ENCODE measurements at regions not wholly inside any gene's neighbourhood (a gene's known extent, or its start where the extent isn't known, plus 50 kb on each side); places are given as distances from the start of the nearest gene placed in this dataset.

- no peaks in the 10 kb centered on the region for H3K27me3 ChIP-seq (ENCODE audit: control insufficient read depth in 1 of 2, insufficient read depth in 2 of 2, low read length in 2 of 2)
- WGBS, 2 donors: 91 to 96% methylated on average over 6 of the region's 6 CpGs
- H3K9me3 ChIP-seq (ENCODE audit: control insufficient read depth in 2 of 2, insufficient read depth in 1 of 2, low read depth in 1 of 2, low read length in 1 of 2): no peaks in the 10 kb centered on the region
- H3K4me3 ChIP-seq (ENCODE audit: low read depth in 1 of 2, low read length in 2 of 2): no peak overlapping the region
- no peaks in the 10 kb centered on the region for H3K36me3 ChIP-seq (ENCODE audit: control insufficient read depth in 2 of 2, insufficient read depth in 2 of 2, low read length in 1 of 2)
- no peak overlapping the region for H3K27ac ChIP-seq (ENCODE audit: low read depth in 2 of 2, low read length in 1 of 2)
- no peaks in the 10 kb centered on the region for H3K4me1 ChIP-seq (ENCODE audit: control insufficient read depth in 2 of 2, insufficient read depth in 2 of 2, low read length in 1 of 2)
Measured at GRCh38 chr2:16051841-16052564, 111.7 kb downstream of the MYCN start.

- Histone ChIP-seq H3K4me3 (ENCODE audit: low read depth in 1 of 2, low read length in 2 of 2) (no peak overlapping the region), H3K4me1 (ENCODE audit: control insufficient read depth in 2 of 2, insufficient read depth in 2 of 2, low read length in 1 of 2) (no peaks in the 10 kb centered on the region), H3K27ac (ENCODE audit: low read depth in 2 of 2, low read length in 1 of 2) (no peak overlapping the region), H3K9me3 (ENCODE audit: control insufficient read depth in 2 of 2, insufficient read depth in 1 of 2, low read depth in 1 of 2, low read length in 1 of 2) (no peaks in the 10 kb centered on the region), H3K27me3 (ENCODE audit: control insufficient read depth in 1 of 2, insufficient read depth in 2 of 2, low read length in 2 of 2) (no peaks in the 10 kb centered on the region), H3K36me3 (ENCODE audit: control insufficient read depth in 2 of 2, insufficient read depth in 2 of 2, low read length in 1 of 2) (no peaks in the 10 kb centered on the region)
- WGBS, 2 donors: 68 to 76% methylated on average over 11 of the region's 11 CpGs
Measured at GRCh38 chr2:16050908-16051489, 110.6 kb downstream of the MYCN start.

- 83 to 88% methylated on average over 12 of the region's 12 CpGs for WGBS, 2 donors
- H3K36me3 ChIP-seq (ENCODE audit: control insufficient read depth in 2 of 2, insufficient read depth in 2 of 2, low read length in 1 of 2): no peaks in the 10 kb centered on the region
- H3K9me3 ChIP-seq (ENCODE audit: control insufficient read depth in 2 of 2, insufficient read depth in 1 of 2, low read depth in 1 of 2, low read length in 1 of 2): no peaks in the 10 kb centered on the region
- H3K27ac ChIP-seq (ENCODE audit: low read depth in 2 of 2, low read length in 1 of 2): no peak overlapping the region
- no peak overlapping the region for H3K4me3 ChIP-seq (ENCODE audit: low read depth in 1 of 2, low read length in 2 of 2)
- H3K4me1 ChIP-seq (ENCODE audit: control insufficient read depth in 2 of 2, insufficient read depth in 2 of 2, low read length in 1 of 2): no peaks in the 10 kb centered on the region
- H3K27me3 ChIP-seq (ENCODE audit: control insufficient read depth in 1 of 2, insufficient read depth in 2 of 2, low read length in 2 of 2): no peaks in the 10 kb centered on the region
Measured at GRCh38 chr2:16050261-16050907, 110.0 kb downstream of the MYCN start.

- H3K4me1 ChIP-seq (ENCODE audit: control insufficient read depth in 2 of 2, insufficient read depth in 2 of 2, low read length in 1 of 2): no peaks in the 10 kb centered on the region
- H3K36me3 ChIP-seq (ENCODE audit: control insufficient read depth in 2 of 2, insufficient read depth in 2 of 2, low read length in 1 of 2): no peaks in the 10 kb centered on the region
- H3K27ac ChIP-seq (ENCODE audit: low read depth in 2 of 2, low read length in 1 of 2): no peak overlapping the region
- 82 to 86% methylated on average over 7 of the region's 7 CpGs for WGBS, 2 donors
- H3K4me3 ChIP-seq (ENCODE audit: low read depth in 1 of 2, low read length in 2 of 2): no peak overlapping the region
- H3K9me3 ChIP-seq (ENCODE audit: control insufficient read depth in 2 of 2, insufficient read depth in 1 of 2, low read depth in 1 of 2, low read length in 1 of 2): no peaks in the 10 kb centered on the region
- no peaks in the 10 kb centered on the region for H3K27me3 ChIP-seq (ENCODE audit: control insufficient read depth in 1 of 2, insufficient read depth in 2 of 2, low read length in 2 of 2)
Measured at GRCh38 chr2:16049406-16049805, 109.1 kb downstream of the MYCN start.

DNA sequence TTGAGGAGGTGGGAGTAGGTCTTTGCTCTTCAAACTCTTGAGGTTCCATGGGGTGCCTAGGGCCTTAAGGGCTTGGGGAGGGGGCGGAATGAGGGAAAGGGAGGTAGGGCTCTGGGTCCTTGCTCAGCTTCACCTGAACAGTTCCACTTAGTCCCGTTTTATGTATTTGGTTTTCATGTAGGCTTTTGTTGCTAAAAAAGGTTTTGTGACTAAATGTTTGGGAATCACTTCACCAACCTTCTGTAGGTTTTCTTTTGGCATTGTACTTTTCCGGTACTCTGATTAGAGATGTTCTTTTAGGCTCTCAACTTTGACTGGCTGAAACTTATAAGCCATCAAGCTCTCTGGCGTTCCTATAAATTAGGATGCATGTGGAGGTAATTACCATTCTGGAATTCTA is 108.1 kb downstream of the MYCN start:
- Histone ChIP-seq H3K4me3 (ENCODE audit: low read depth in 1 of 2, low read length in 2 of 2) (no peak overlapping the region), H3K27me3 (ENCODE audit: control insufficient read depth in 1 of 2, insufficient read depth in 2 of 2, low read length in 2 of 2) (no peaks in the 10 kb centered on the region), H3K36me3 (ENCODE audit: control insufficient read depth in 2 of 2, insufficient read depth in 2 of 2, low read length in 1 of 2) (no peaks in the 10 kb centered on the region), H3K27ac (ENCODE audit: low read depth in 2 of 2, low read length in 1 of 2) (no peak overlapping the region), H3K9me3 (ENCODE audit: control insufficient read depth in 2 of 2, insufficient read depth in 1 of 2, low read depth in 1 of 2, low read length in 1 of 2) (no peaks in the 10 kb centered on the region), H3K4me1 (ENCODE audit: control insufficient read depth in 2 of 2, insufficient read depth in 2 of 2, low read length in 1 of 2) (no peaks in the 10 kb centered on the region)
- 86 to 91% methylated on average over 4 of the region's 4 CpGs for WGBS, 2 donors

DNA sequence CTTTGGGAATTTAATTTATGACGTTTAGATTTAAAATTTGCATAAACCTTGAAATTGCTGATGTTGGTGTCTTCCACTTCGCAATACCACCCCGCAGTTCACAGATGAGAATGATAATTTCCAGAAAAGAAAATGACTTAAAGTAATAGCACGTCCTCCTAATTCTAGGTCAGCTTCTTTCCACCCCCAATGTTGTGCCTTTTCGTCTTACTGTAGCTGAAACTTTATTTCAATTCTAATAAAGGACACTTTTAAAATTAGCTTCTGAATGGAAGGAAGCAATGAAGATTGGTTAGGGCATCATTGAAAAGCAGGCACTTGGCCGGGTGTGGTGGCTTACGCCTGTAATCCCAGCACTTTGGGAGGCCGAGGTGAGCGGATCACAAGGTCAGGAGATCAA is 107.4 kb downstream of the MYCN start:
- Histone ChIP-seq H3K36me3 (ENCODE audit: control insufficient read depth in 2 of 2, insufficient read depth in 2 of 2, low read length in 1 of 2) (no peaks in the 10 kb centered on the region), H3K4me1 (ENCODE audit: control insufficient read depth in 2 of 2, insufficient read depth in 2 of 2, low read length in 1 of 2) (no peaks in the 10 kb centered on the region), H3K9me3 (ENCODE audit: control insufficient read depth in 2 of 2, insufficient read depth in 1 of 2, low read depth in 1 of 2, low read length in 1 of 2) (no peaks in the 10 kb centered on the region), H3K27ac (ENCODE audit: low read depth in 2 of 2, low read length in 1 of 2) (no peak overlapping the region), H3K27me3 (ENCODE audit: control insufficient read depth in 1 of 2, insufficient read depth in 2 of 2, low read length in 2 of 2) (no peaks in the 10 kb centered on the region), H3K4me3 (ENCODE audit: low read depth in 1 of 2, low read length in 2 of 2) (no peak overlapping the region)
- 89 to 92% methylated on average over 9 of the region's 9 CpGs for WGBS, 2 donors

DNA sequence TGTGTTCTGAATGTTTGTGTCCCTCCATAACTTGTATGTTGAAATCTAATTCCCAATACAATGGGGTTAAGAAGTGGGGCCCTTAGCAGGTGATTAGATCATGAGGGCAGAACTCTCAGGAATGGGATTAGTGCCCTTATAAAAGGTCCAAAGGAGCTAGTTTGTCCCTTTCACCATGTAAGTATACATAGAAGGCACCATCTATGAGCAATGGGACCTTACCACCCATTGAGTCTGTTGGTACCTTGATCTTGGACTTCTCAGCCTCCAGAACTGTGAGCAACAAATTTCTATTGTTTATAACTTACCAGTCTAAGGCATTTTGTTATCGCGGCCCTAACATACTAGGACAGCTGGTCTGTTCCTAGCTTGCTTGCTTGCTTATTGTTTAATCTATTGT is 106.3 kb downstream of the MYCN start:
- Histone ChIP-seq H3K36me3 (ENCODE audit: control insufficient read depth in 2 of 2, insufficient read depth in 2 of 2, low read length in 1 of 2) (no peaks in the 10 kb centered on the region), H3K27me3 (ENCODE audit: control insufficient read depth in 1 of 2, insufficient read depth in 2 of 2, low read length in 2 of 2) (no peaks in the 10 kb centered on the region), H3K4me3 (ENCODE audit: low read depth in 1 of 2, low read length in 2 of 2) (no peak overlapping the region), H3K4me1 (ENCODE audit: control insufficient read depth in 2 of 2, insufficient read depth in 2 of 2, low read length in 1 of 2) (no peaks in the 10 kb centered on the region), H3K9me3 (ENCODE audit: control insufficient read depth in 2 of 2, insufficient read depth in 1 of 2, low read depth in 1 of 2, low read length in 1 of 2) (no peaks in the 10 kb centered on the region), H3K27ac (ENCODE audit: low read depth in 2 of 2, low read length in 1 of 2) (no peak overlapping the region)
- WGBS, 2 donors: 97% methylated on average over 2 of the region's 2 CpGs

DNA sequence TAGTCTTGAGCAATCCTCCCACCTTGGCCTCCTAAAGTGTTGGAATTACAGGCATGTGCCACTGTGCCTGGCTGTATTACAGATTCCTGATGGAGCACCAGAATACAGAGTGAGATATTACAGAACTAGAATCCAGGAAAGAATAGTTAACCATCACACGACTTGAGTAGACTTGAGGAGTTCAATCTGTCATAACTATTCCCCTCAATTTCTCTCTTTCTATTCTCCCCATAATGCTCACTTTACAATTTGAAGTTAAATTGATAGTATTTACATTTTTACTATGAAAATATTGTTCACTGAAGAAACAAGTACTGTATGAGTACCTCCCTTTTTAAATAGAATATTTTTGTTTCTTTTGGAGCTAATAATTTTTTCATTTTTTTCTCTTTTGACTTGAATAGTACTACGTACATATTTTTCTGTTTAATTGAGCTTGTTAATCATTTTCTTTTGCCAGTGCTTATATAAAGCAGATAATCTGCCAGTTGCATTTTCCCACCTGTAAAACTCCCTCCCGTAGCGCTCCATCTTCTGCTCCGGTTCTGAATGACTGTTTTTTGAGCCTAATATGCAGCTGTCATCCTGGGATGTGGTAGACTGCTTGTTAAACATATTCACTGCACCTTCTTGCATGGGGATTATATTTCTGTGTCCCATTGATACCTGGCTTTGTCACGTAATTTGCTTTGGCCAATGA is 105.5 kb downstream of the MYCN start:
- Histone ChIP-seq H3K27ac (ENCODE audit: low read depth in 2 of 2, low read length in 1 of 2) (no peak overlapping the region), H3K4me1 (ENCODE audit: control insufficient read depth in 2 of 2, insufficient read depth in 2 of 2, low read length in 1 of 2) (no peaks in the 10 kb centered on the region), H3K27me3 (ENCODE audit: control insufficient read depth in 1 of 2, insufficient read depth in 2 of 2, low read length in 2 of 2) (no peaks in the 10 kb centered on the region), H3K4me3 (ENCODE audit: low read depth in 1 of 2, low read length in 2 of 2) (no peak overlapping the region), H3K9me3 (ENCODE audit: control insufficient read depth in 2 of 2, insufficient read depth in 1 of 2, low read depth in 1 of 2, low read length in 1 of 2) (no peaks in the 10 kb centered on the region), H3K36me3 (ENCODE audit: control insufficient read depth in 2 of 2, insufficient read depth in 2 of 2, low read length in 1 of 2) (no peaks in the 10 kb centered on the region)
- 84 to 86% methylated on average over 6 of the region's 6 CpGs for WGBS, 2 donors

DNA sequence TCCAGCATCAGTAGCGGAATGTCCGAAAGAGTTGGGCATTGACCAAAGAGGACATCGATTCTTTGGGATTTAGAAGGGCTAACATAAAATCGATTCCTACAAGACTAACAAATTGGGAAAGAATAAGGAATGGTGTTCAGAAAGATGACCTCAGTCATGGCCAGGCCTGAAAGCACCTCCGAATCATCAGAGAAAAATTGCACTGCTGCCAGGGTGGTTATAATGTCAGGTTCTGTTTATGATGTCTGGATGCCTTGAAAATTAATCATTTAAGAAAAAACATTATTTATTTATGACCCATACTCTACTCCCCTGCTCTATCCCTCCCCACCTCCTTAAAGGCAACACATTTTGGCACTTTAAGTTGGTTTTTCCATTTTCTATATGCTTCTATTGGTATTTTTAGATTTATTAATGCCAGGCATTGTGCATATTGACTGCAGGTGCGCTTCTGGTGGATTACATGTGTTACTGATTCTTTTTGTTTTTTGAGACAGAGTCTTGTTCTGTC is 104.7 kb downstream of the MYCN start:
- H3K9me3 ChIP-seq (ENCODE audit: control insufficient read depth in 2 of 2, insufficient read depth in 1 of 2, low read depth in 1 of 2, low read length in 1 of 2): no peaks in the 10 kb centered on the region
- H3K27ac ChIP-seq (ENCODE audit: low read depth in 2 of 2, low read length in 1 of 2): no peak overlapping the region
- H3K4me3 ChIP-seq (ENCODE audit: low read depth in 1 of 2, low read length in 2 of 2): no peak overlapping the region
- H3K27me3 ChIP-seq (ENCODE audit: control insufficient read depth in 1 of 2, insufficient read depth in 2 of 2, low read length in 2 of 2): no peaks in the 10 kb centered on the region
- no peaks in the 10 kb centered on the region for H3K36me3 ChIP-seq (ENCODE audit: control insufficient read depth in 2 of 2, insufficient read depth in 2 of 2, low read length in 1 of 2)
- H3K4me1 ChIP-seq (ENCODE audit: control insufficient read depth in 2 of 2, insufficient read depth in 2 of 2, low read length in 1 of 2): no peaks in the 10 kb centered on the region
- WGBS, 2 donors: 91 to 92% methylated on average over 6 of the region's 6 CpGs

Measured in esophagus (tissue), 2 donors.